Activated CD4-positive, alpha-beta memory T cell treated with anti-CD3 and anti-CD28 coated beads, Interleukin-2, amount 10 ng/mL, durations not matched to agents 7 days and 5 days (primary cell): ENCODE measurements at regions not wholly inside any gene's neighbourhood (a gene's known extent, or its start where the extent isn't known, plus 50 kb on each side); places are given as distances from the start of the nearest gene placed in this dataset.

ENCODE experiments used
- CTCF ChIA-PET: fragments of 350-600 bp; sonication (Branson Sonifier 250); formaldehyde crosslinking; loops from one replicate; lab custom pipeline; 2021; ENCODE audit warnings: antibody characterized with exemption, inconsistent platforms; lab: Charles Lee
- POLR2A ChIA-PET: fragments of 350-600 bp; sonication (Branson Sonifier 250); formaldehyde crosslinking; loops from one replicate; lab custom pipeline; 2021; ENCODE audit warnings: antibody characterized with exemption; lab: Charles Lee
- DNase-seq: peaks from one replicate; pipeline ENCODE4 v3.0.0-alpha.2; 2020
- H3K27ac Mint-ChIP-seq: one replicate; pipeline ENCODE4 v1.8.0; 2021; ENCODE audit warnings: mild to moderate bottlenecking, mixed read lengths
- H3K27me3 Mint-ChIP-seq: one replicate; pipeline ENCODE4 v1.8.0; 2021; ENCODE audit warnings: mixed read lengths
- H3K36me3 Mint-ChIP-seq: one replicate; pipeline ENCODE4 v1.8.0; 2021; ENCODE audit warnings: low read depth, mixed read lengths
- H3K4me1 Mint-ChIP-seq: one replicate; pipeline ENCODE4 v1.8.0; 2021; ENCODE audit warnings: mixed read lengths
- H3K4me3 Mint-ChIP-seq: one replicate; pipeline ENCODE4 v1.8.0; 2021; ENCODE audit warnings: mild to moderate bottlenecking, mixed read lengths
- H3K9me3 Mint-ChIP-seq: one replicate; pipeline ENCODE4 v1.8.0; 2021; ENCODE audit warnings: mixed read lengths

DNA sequence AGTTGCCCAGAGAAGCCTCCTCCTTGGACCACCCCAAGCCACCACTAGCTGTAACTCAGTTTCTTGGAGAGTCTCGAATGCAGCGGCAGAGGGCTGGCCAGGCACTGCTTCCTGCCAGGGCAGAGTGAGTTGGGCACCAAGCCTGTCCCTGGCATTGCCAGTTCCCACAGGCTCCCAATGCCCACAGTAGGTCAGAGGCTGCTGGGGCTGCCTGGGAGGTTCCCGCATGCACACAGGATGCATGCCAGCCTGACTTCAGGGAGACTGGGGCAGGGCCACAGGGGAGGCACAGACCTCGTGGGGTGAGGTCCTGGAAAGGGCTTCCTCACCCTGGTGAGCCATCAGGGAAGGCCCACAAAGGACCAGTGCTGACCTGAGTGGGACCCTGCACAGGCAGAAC is 152.8 kb downstream of the ZNF248 start:
- no peak for DNase-seq
- no peaks in the 10 kb centered on the region for H3K27me3 Mint-ChIP-seq
- H3K4me1 Mint-ChIP-seq, result no peaks in the 10 kb centered on the region
- CTCF ChIA-PET, result no interaction called here
- no peaks in the 10 kb centered on the region for H3K36me3 Mint-ChIP-seq
- H3K4me3 Mint-ChIP-seq, result no peak overlapping the region
- H3K27ac Mint-ChIP-seq, result no peak overlapping the region
- POLR2A ChIA-PET, result no interaction called here
- H3K9me3 Mint-ChIP-seq, result peaks cover 3% of the 10 kb centered on the region

- H3K4me1 Mint-ChIP-seq, result no peaks in the 10 kb centered on the region
- no peaks in the 10 kb centered on the region for H3K27me3 Mint-ChIP-seq
- ChIA-PET CTCF (no interaction called here), POLR2A (no interaction called here)
- no peak overlapping the region for H3K4me3 Mint-ChIP-seq
- no peaks in the 10 kb centered on the region for H3K36me3 Mint-ChIP-seq
- H3K27ac Mint-ChIP-seq, result no peak overlapping the region
- H3K9me3 Mint-ChIP-seq, result peaks cover 3% of the 10 kb centered on the region
- no peak for DNase-seq
Measured at GRCh38 chr10:37703833-37704382, 153.5 kb downstream of the ZNF248 start.

DNA sequence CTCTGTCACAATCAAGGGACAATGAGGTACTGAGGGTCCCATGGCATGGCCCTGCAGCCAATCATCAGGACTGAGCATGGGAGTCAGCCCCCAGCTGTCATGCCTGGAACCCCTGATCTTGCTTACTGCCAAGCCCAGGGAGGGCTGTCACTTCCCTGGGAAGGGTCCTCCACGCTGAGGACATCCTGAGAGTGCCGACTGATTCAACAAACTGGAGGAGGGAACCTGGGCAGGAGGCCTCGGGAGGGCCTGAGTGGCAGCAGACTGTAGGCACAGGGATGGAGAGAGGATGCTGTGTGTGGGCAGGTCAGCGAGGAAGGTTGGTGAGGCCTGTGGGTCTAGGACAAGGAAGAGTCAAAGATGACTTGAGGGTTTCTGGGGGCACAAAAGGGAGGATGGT is 154.3 kb downstream of the ZNF248 start:
- Mint-ChIP-seq H3K27me3 (no peaks in the 10 kb centered on the region), H3K27ac (no peak overlapping the region), H3K9me3 (peaks cover 3% of the 10 kb centered on the region), H3K4me1 (no peaks in the 10 kb centered on the region), H3K36me3 (no peaks in the 10 kb centered on the region), H3K4me3 (no peak overlapping the region)
- CTCF ChIA-PET, result no interaction called here
- POLR2A ChIA-PET, result no interaction called here
- DNase-seq, result no peak

- peaks cover 3% of the 10 kb centered on the region for H3K9me3 Mint-ChIP-seq
- ChIA-PET POLR2A (no interaction called here), CTCF (no interaction called here)
- no peaks in the 10 kb centered on the region for H3K36me3 Mint-ChIP-seq
- no peaks in the 10 kb centered on the region for H3K4me1 Mint-ChIP-seq
- no peak overlapping the region for H3K27ac Mint-ChIP-seq
- H3K27me3 Mint-ChIP-seq, result no peaks in the 10 kb centered on the region
- DNase-seq, result no peak
- H3K4me3 Mint-ChIP-seq, result no peak overlapping the region
Measured at GRCh38 chr10:37701781-37702493, 155.5 kb downstream of the ZNF248 start.

DNA sequence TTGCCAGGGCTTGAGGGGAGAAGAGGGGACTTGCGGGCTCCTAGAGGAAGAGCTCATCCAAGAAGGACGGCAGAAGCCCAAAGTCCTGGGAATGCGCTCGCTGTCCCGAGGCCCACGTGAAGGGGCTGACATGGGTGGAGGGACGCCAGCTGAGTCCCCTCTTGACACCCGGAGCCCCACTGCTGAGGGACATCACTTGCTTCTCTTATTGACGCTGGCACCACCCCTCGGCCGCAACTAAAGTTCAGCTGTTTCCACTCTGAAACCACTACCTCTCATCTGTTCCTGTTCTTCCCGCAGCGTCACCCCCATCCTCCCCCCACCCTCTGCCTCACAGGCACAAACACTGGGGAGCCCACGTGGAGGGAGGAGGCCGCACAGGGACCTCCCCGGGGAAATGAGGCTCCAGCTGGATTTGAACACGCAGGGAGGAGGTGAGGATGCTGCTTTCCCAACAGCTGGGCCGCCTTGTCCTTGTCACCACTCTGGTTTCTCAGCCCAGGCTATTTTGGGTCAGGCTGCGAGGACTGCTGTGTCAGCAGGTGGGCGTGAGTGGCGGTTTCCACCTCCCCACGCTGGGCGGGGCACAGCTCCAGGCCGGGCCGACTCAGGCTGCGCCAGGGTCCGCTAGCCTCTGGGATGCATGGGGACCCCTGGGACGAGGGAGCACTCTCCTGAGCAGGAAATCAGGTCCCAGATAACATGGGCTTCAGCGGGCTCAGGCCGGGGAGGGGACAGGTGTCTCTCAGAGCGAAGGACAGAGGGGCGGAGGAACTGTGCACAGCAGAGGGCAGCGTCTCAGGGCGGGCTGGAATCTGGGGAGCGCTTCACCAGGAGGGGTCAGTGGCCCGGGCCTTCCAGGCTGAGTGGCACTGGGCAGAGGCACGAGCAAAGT is 156.3 kb downstream of the ZNF248 start:
- ChIA-PET POLR2A (no interaction called here), CTCF (no interaction called here)
- H3K27ac Mint-ChIP-seq, result no peak overlapping the region
- no peaks in the 10 kb centered on the region for H3K4me1 Mint-ChIP-seq
- no peaks in the 10 kb centered on the region for H3K36me3 Mint-ChIP-seq
- DNase-seq, result no peak
- no peak overlapping the region for H3K4me3 Mint-ChIP-seq
- no peaks in the 10 kb centered on the region for H3K27me3 Mint-ChIP-seq
- peaks cover 3% of the 10 kb centered on the region for H3K9me3 Mint-ChIP-seq

DNA sequence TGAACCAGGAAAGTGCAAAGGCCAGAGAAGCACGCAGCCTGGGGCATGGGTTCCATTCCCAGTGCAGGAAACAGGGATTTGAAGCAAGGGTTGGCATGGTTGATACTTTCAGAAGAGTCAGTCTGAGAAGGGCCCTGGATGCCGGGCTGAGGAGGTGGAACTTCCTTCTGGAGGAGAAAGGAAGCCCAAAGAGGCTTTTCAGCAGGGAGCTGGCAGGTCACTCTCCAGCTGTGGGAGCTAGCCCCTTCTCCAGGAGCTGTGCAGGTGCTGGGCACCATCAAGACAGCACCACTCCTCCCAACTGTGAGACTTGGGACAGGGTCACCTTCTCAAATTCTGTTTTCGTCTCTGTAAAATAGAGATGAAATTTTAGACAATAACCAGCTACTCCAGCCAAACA is 169.8 kb downstream of the ZNF248 start:
- CTCF ChIA-PET, result no interaction called here
- Mint-ChIP-seq H3K27ac (no peak overlapping the region), H3K4me3 (no peak overlapping the region), H3K27me3 (no peaks in the 10 kb centered on the region), H3K36me3 (no peaks in the 10 kb centered on the region), H3K4me1 (no peaks in the 10 kb centered on the region), H3K9me3 (peaks cover 28% of the 10 kb centered on the region)
- POLR2A ChIA-PET, result no interaction called here
- DNase-seq, result no peak

- peaks cover 34% of the 10 kb centered on the region for H3K9me3 Mint-ChIP-seq
- no peak overlapping the region for H3K27ac Mint-ChIP-seq
- no peak overlapping the region for H3K4me3 Mint-ChIP-seq
- no peaks in the 10 kb centered on the region for H3K36me3 Mint-ChIP-seq
- no peaks in the 10 kb centered on the region for H3K27me3 Mint-ChIP-seq
- ChIA-PET CTCF (no interaction called here), POLR2A (no interaction called here)
- DNase-seq, result no peak
- no peaks in the 10 kb centered on the region for H3K4me1 Mint-ChIP-seq
Measured at GRCh38 chr10:37685741-37686683, 171.4 kb downstream of the ZNF248 start.

- POLR2A ChIA-PET, result no interaction called here
- no peak overlapping the region for H3K27ac Mint-ChIP-seq
- CTCF ChIA-PET, result no interaction called here
- H3K9me3 Mint-ChIP-seq, result peaks cover 37% of the 10 kb centered on the region
- DNase-seq, result no peak
- no peaks in the 10 kb centered on the region for H3K36me3 Mint-ChIP-seq
- H3K27me3 Mint-ChIP-seq, result no peaks in the 10 kb centered on the region
- H3K4me3 Mint-ChIP-seq, result no peak overlapping the region
- H3K4me1 Mint-ChIP-seq, result no peaks in the 10 kb centered on the region
Measured at GRCh38 chr10:37684765-37685164, 172.6 kb downstream of the ZNF248 start.

DNA sequence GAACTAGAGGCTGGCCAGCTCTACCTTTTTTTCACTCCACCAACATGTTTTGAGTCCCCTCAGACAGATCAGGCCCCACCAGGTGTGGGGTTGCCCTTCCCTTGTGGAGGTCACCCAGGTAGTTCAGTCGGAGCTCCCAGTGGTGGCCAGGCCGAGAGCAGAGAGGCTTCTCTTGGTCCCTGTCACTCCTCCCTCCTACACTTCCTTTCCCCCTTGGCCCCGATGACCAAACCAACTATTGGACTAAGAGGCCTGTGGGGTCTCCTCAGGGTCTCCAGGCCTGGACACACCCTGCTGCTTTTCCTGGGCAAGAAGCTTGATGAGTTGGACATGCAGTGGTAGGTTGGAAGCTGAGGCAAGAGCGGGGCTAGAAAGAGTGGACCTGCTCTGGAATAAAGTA is 174.8 kb downstream of the ZNF248 start:
- H3K27me3 Mint-ChIP-seq, result no peaks in the 10 kb centered on the region
- DNase-seq, result no peak
- ChIA-PET POLR2A (no interaction called here), CTCF (no interaction called here)
- no peak overlapping the region for H3K4me3 Mint-ChIP-seq
- no peaks in the 10 kb centered on the region for H3K36me3 Mint-ChIP-seq
- no peak overlapping the region for H3K27ac Mint-ChIP-seq
- peaks cover 43% of the 10 kb centered on the region for H3K9me3 Mint-ChIP-seq
- no peaks in the 10 kb centered on the region for H3K4me1 Mint-ChIP-seq

- H3K9me3 Mint-ChIP-seq, result peaks cover 38% of the 10 kb centered on the region
- no peak overlapping the region for H3K4me3 Mint-ChIP-seq
- H3K36me3 Mint-ChIP-seq, result no peaks in the 10 kb centered on the region
- DNase-seq, result no peak
- no peaks in the 10 kb centered on the region for H3K4me1 Mint-ChIP-seq
- CTCF ChIA-PET, result no interaction called here
- no peak overlapping the region for H3K27ac Mint-ChIP-seq
- POLR2A ChIA-PET, result no interaction called here
- H3K27me3 Mint-ChIP-seq, result no peaks in the 10 kb centered on the region
Measured at GRCh38 chr10:37681617-37681999, 175.8 kb downstream of the ZNF248 start.

DNA sequence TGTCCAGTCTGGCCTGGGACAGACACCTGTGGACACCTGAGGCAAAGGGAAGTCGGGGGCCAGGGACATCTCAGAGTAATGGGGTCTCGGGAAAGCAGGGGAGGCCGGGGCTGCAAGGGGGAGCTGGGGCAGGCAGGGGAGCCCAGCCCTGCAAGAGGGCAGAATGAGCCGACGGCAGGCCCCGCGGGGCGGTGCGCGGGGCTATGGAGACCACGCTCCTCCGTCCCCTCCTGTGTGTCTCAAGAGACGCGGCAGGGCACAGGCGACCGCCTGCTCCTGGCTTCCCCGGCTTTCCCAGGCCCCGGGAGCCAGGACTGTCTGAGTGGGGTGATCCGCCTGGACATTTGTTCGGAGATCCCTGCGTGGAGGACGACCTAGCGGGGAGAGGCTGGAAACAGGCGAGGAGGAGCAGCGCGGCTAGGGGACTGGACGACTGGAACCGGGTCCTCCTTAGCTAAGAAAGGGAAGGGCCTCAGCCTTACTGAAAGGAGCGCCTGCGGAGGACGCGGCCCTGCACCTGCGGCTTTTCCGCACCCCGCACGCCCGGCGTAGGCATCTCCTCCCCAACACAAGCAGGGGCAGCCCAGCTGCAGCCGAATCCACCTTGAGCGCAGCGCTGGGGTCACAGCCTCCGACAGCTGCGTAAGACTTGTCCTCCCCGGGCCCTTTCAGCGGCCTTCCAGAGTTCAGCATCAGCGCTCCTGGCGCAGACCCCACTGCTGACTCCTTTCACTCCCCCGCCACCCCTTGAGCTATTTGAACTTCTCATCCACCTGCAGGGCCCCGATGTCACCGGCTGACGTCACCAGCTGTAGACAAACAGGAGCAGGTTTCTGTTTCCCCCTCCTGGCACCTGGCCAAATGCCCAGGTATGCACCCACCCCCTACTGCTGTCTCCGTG is 176.4 kb downstream of the ZNF248 start:
- Mint-ChIP-seq H3K9me3 (peaks cover 38% of the 10 kb centered on the region), H3K4me3 (no peak overlapping the region), H3K27ac (no peak overlapping the region), H3K27me3 (no peaks in the 10 kb centered on the region), H3K4me1 (no peaks in the 10 kb centered on the region), H3K36me3 (no peaks in the 10 kb centered on the region)
- POLR2A ChIA-PET, result no interaction called here
- CTCF ChIA-PET, result no interaction called here
- no peak for DNase-seq

- Mint-ChIP-seq H3K27ac (no peak overlapping the region), H3K36me3 (no peaks in the 10 kb centered on the region), H3K27me3 (no peaks in the 10 kb centered on the region), H3K4me1 (no peaks in the 10 kb centered on the region), H3K9me3 (peaks cover 35% of the 10 kb centered on the region), H3K4me3 (no peak overlapping the region)
- no peak for DNase-seq
- ChIA-PET POLR2A (no interaction called here), CTCF (no interaction called here)
Measured at GRCh38 chr10:37680243-37680683, 177.1 kb downstream of the ZNF248 start.
